ENCODE measurements at regions not wholly inside any gene's neighbourhood (a gene's known extent, or its start where the extent isn't known, plus 50 kb on each side); places are given as distances from the start of the nearest gene placed in this dataset.

DNA sequence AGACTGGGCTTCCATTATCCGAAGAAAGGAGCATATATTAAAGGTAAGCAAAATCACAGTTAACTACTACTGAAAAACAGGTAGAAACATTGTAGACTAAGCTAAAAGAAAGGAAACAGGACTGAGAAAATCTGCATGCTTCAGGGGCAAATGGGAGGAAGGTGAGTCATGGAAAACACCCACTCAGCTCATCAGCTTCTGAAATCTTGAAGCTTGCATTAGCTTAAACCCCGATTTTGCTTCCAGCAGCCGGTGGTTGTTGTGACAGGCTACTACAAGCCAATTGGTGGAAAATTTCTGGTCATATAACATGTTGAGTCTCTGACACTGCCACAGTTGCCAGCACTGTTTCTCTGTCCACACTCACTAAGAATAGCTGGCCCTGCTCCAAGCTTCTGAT lies 179.6 kb upstream of the PUM3 start:
- no CpG with 5 or more reads among the region's 3 CpGs for WGBS (ENCODE audit: insufficient coverage, insufficient read length)
- Histone ChIP-seq H3K27me3 (ENCODE audit: control insufficient read depth, insufficient read depth, low read length) (no peaks in the 10 kb centered on the region), H3K36me3 (ENCODE audit: control insufficient read depth, insufficient read depth, low read length) (no peaks in the 10 kb centered on the region), H3K27ac (ENCODE audit: low read length) (no peak overlapping the region), H3K4me1 (ENCODE audit: control insufficient read depth, insufficient read depth, low read length) (peaks cover 2% of the 10 kb centered on the region; the same call in 1 of the 2 replicates), H3K9me3 (ENCODE audit: control insufficient read depth, insufficient read depth, low read length) (no peaks in the 10 kb centered on the region), H3K4me3 (ENCODE audit: low read length) (no peak overlapping the region)
- no peak for DNase-seq (ENCODE audit: low read depth, low spot score)

GRCh38 chr9:3018691-3019230 lies 174.9 kb upstream of the PUM3 start:
- Histone ChIP-seq H3K27ac (ENCODE audit: low read length) (no peak overlapping the region), H3K4me3 (ENCODE audit: low read length) (no peak overlapping the region), H3K4me1 (ENCODE audit: control insufficient read depth, insufficient read depth, low read length) (no peaks in the 10 kb centered on the region), H3K36me3 (ENCODE audit: control insufficient read depth, insufficient read depth, low read length) (no peaks in the 10 kb centered on the region), H3K27me3 (ENCODE audit: control insufficient read depth, insufficient read depth, low read length) (no peaks in the 10 kb centered on the region), H3K9me3 (ENCODE audit: control insufficient read depth, insufficient read depth, low read length) (no peaks in the 10 kb centered on the region)
- no CpG with 5 or more reads among the region's 5 CpGs for WGBS (ENCODE audit: insufficient coverage, insufficient read length)
- no peak for DNase-seq (ENCODE audit: low read depth, low spot score)

DNA sequence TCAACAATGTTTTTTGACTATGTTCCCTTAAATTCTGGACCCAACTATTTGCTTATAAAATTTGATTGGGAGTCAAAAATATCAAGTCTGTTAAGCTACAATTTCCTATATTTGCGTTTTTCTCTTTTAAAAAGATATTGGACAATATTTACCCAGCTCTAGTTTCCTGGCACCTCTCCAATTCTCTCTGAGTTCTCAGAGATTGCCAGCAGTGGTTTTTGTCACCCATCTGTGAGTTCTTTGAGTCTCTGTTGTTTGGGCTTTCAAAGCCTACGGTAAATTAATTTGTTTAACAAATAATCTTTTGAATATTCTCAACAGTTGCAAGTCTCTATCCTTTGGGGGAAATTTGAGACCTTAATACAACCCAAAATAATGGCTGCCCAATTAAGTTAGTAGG lies 174.2 kb upstream of the PUM3 start:
- DNase-seq (ENCODE audit: low read depth, low spot score): no peak
- H3K4me1 ChIP-seq (ENCODE audit: control insufficient read depth, insufficient read depth, low read length): no peaks in the 10 kb centered on the region
- no peak overlapping the region for H3K4me3 ChIP-seq (ENCODE audit: low read length)
- H3K36me3 ChIP-seq (ENCODE audit: control insufficient read depth, insufficient read depth, low read length): no peaks in the 10 kb centered on the region
- no CpG with 5 or more reads among the region's 2 CpGs for WGBS (ENCODE audit: insufficient coverage, insufficient read length)
- no peak overlapping the region for H3K27ac ChIP-seq (ENCODE audit: low read length)
- H3K9me3 ChIP-seq (ENCODE audit: control insufficient read depth, insufficient read depth, low read length): no peaks in the 10 kb centered on the region
- H3K27me3 ChIP-seq (ENCODE audit: control insufficient read depth, insufficient read depth, low read length): no peaks in the 10 kb centered on the region

DNA sequence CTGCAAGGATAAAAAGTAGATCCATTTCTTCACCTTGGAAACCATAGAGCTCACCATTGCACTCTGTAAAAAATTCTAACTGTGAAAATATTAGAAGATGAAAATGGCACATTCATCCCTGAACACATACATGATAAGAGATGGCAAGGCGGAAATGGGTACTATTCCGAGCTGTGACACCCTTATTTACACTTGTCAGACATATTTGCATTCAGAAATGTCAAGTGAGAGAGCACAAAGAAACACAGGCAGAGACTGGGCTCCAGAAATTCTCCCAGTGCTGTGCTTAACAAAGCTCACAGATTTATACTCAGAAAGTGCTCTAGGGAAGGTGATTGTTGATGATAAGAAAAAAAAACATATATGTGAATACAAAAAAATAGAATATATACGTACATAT lies 170.3 kb upstream of the PUM3 start:
- no peak for DNase-seq (ENCODE audit: low read depth, low spot score)
- H3K9me3 ChIP-seq (ENCODE audit: control insufficient read depth, insufficient read depth, low read length): no peaks in the 10 kb centered on the region
- H3K27ac ChIP-seq (ENCODE audit: low read length): no peak overlapping the region
- H3K4me3 ChIP-seq (ENCODE audit: low read length): no peak overlapping the region
- no peaks in the 10 kb centered on the region for H3K36me3 ChIP-seq (ENCODE audit: control insufficient read depth, insufficient read depth, low read length)
- 100% methylated on average over 1 of the region's 3 CpGs for WGBS (ENCODE audit: insufficient coverage, insufficient read length)
- no peaks in the 10 kb centered on the region for H3K4me1 ChIP-seq (ENCODE audit: control insufficient read depth, insufficient read depth, low read length)
- no peaks in the 10 kb centered on the region for H3K27me3 ChIP-seq (ENCODE audit: control insufficient read depth, insufficient read depth, low read length)

DNA sequence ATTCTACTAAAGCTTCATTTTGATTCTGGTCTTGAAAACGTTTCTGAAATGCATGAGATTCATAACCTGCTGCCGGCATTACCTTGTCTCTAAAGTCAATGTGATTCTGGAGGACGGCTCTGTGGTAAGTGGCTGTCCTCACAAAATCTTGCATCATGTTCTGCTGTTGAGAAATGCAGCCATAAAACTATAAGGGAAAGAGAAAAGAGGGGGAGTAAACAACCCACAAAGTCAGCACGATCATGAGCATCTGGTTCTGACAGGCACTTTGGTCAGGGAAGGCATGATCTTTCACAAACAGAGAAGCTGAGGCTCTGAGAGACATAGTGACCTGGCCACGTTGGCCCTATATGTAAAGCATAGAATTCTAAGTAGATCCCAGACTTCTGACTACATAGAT lies 168.9 kb upstream of the PUM3 start:
- Histone ChIP-seq H3K9me3 (ENCODE audit: control insufficient read depth, insufficient read depth, low read length) (no peaks in the 10 kb centered on the region), H3K4me3 (ENCODE audit: low read length) (no peak overlapping the region), H3K4me1 (ENCODE audit: control insufficient read depth, insufficient read depth, low read length) (no peaks in the 10 kb centered on the region), H3K27ac (ENCODE audit: low read length) (no peak overlapping the region), H3K27me3 (ENCODE audit: control insufficient read depth, insufficient read depth, low read length) (no peaks in the 10 kb centered on the region), H3K36me3 (ENCODE audit: control insufficient read depth, insufficient read depth, low read length) (no peaks in the 10 kb centered on the region)
- no CpG with 5 or more reads among the region's 5 CpGs for WGBS (ENCODE audit: insufficient coverage, insufficient read length)
- no peak for DNase-seq (ENCODE audit: low read depth, low spot score)

GRCh38 chr9:3012245-3012644 lies 168.3 kb upstream of the PUM3 start:
- H3K4me3 ChIP-seq (ENCODE audit: low read length): no peak overlapping the region
- WGBS (ENCODE audit: insufficient coverage, insufficient read length): no CpG with 5 or more reads among the region's 6 CpGs
- H3K27me3 ChIP-seq (ENCODE audit: control insufficient read depth, insufficient read depth, low read length): no peaks in the 10 kb centered on the region
- H3K27ac ChIP-seq (ENCODE audit: low read length): no peak overlapping the region
- H3K9me3 ChIP-seq (ENCODE audit: control insufficient read depth, insufficient read depth, low read length): no peaks in the 10 kb centered on the region
- no peaks in the 10 kb centered on the region for H3K36me3 ChIP-seq (ENCODE audit: control insufficient read depth, insufficient read depth, low read length)
- no peak for DNase-seq (ENCODE audit: low read depth, low spot score)
- H3K4me1 ChIP-seq (ENCODE audit: control insufficient read depth, insufficient read depth, low read length): no peaks in the 10 kb centered on the region

DNA sequence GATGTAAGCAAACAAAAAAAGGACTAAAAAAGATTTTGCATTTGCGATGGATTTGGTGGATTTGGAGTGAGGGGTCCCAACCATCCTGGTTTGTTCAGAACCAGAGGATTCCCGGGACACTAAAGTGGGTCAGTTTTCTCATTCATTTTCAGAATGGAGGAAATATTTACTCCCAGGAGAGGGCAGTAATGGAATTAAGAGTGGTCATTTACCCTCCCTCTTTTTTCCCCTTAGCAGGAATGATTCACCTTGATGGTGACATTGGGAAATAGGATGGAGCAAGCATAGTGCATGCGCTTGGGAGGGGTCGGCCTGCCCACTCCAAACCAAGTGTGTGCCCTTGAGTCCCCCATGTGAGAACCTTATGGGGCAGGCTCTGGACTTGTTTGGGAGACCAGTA lies 164.2 kb upstream of the PUM3 start:
- H3K27ac ChIP-seq (ENCODE audit: low read length): no peak overlapping the region
- no peaks in the 10 kb centered on the region for H3K36me3 ChIP-seq (ENCODE audit: control insufficient read depth, insufficient read depth, low read length)
- no peaks in the 10 kb centered on the region for H3K9me3 ChIP-seq (ENCODE audit: control insufficient read depth, insufficient read depth, low read length)
- no peaks in the 10 kb centered on the region for H3K27me3 ChIP-seq (ENCODE audit: control insufficient read depth, insufficient read depth, low read length)
- no peak overlapping the region for H3K4me3 ChIP-seq (ENCODE audit: low read length)
- no peak for DNase-seq (ENCODE audit: low read depth, low spot score)
- no CpG with 5 or more reads among the region's 4 CpGs for WGBS (ENCODE audit: insufficient coverage, insufficient read length)
- H3K4me1 ChIP-seq (ENCODE audit: control insufficient read depth, insufficient read depth, low read length): no peaks in the 10 kb centered on the region

DNA sequence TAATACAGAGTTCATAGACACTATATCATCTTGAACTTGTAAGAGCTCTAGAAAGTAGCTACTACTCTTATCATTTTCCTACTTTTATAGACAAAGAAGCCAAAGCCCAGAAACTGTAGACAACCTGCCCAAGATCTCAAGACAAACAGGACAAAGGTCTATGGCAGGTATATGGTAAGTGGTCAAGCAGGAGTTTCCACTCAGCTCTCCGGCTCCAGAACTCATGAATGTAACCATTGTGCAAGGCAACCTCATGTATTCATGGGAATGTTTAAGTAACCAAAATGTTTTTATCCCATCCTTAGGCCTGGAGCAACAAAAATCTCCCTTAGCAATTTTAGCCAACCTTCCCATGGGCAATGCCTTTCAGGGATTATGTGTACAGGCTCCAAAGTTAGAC lies 163.4 kb upstream of the PUM3 start:
- Histone ChIP-seq H3K4me3 (ENCODE audit: low read length) (no peak overlapping the region), H3K27me3 (ENCODE audit: control insufficient read depth, insufficient read depth, low read length) (no peaks in the 10 kb centered on the region), H3K27ac (ENCODE audit: low read length) (no peak overlapping the region), H3K4me1 (ENCODE audit: control insufficient read depth, insufficient read depth, low read length) (no peaks in the 10 kb centered on the region), H3K9me3 (ENCODE audit: control insufficient read depth, insufficient read depth, low read length) (no peaks in the 10 kb centered on the region), H3K36me3 (ENCODE audit: control insufficient read depth, insufficient read depth, low read length) (no peaks in the 10 kb centered on the region)
- WGBS (ENCODE audit: insufficient coverage, insufficient read length): no CpG with 5 or more reads among the region's 1 CpG
- DNase-seq (ENCODE audit: low read depth, low spot score): no peak

DNA sequence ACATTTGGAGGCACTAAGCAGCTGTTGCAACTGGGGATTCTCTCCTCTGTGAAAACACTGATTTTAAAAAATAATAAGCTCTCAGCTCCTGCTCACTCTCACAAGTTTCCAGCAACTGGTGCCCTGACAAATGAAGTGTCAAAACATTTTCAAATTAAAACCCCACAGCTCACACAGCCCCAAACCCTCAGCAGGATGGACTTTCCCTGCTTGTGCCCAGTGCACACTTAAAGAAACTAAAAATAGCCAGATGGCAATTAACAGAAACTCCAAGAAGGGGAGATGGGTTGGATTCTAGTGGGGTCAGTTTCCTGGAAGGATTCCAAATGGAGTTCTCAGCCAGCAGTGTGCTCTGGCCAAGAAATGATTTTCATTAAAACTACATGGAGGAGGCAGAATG lies 163.0 kb upstream of the PUM3 start:
- H3K4me3 ChIP-seq (ENCODE audit: low read length): no peak overlapping the region
- H3K4me1 ChIP-seq (ENCODE audit: control insufficient read depth, insufficient read depth, low read length): no peaks in the 10 kb centered on the region
- no peaks in the 10 kb centered on the region for H3K36me3 ChIP-seq (ENCODE audit: control insufficient read depth, insufficient read depth, low read length)
- DNase-seq (ENCODE audit: low read depth, low spot score): no peak
- no peaks in the 10 kb centered on the region for H3K9me3 ChIP-seq (ENCODE audit: control insufficient read depth, insufficient read depth, low read length)
- no peaks in the 10 kb centered on the region for H3K27me3 ChIP-seq (ENCODE audit: control insufficient read depth, insufficient read depth, low read length)
- no peak overlapping the region for H3K27ac ChIP-seq (ENCODE audit: low read length)

DNA sequence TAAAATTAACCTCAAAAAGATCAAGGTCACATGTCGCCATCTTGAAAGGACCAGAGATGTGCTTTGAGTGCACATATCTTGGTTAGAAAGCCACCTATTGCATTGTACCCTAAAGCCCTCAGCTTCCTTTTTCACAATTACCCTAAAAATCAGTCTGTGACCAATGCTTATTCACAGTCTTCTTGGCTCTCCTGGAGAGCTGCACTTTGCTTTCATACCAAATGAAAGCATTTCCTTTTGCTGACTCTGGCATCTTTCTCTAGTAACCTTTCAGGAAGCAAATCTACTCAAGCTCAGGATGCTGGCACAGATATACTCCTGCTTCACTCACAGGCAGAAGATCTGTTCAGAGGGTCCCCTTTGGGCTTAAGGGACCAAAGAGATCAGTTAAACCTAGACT lies 160.7 kb upstream of the PUM3 start:
- Histone ChIP-seq H3K9me3 (ENCODE audit: control insufficient read depth, insufficient read depth, low read length) (no peaks in the 10 kb centered on the region), H3K36me3 (ENCODE audit: control insufficient read depth, insufficient read depth, low read length) (no peaks in the 10 kb centered on the region), H3K27ac (ENCODE audit: low read length) (no peak overlapping the region), H3K27me3 (ENCODE audit: control insufficient read depth, insufficient read depth, low read length) (no peaks in the 10 kb centered on the region), H3K4me1 (ENCODE audit: control insufficient read depth, insufficient read depth, low read length) (no peaks in the 10 kb centered on the region), H3K4me3 (ENCODE audit: low read length) (no peak overlapping the region)
- DNase-seq (ENCODE audit: low read depth, low spot score): no peak
- no CpG with 5 or more reads among the region's 1 CpG for WGBS (ENCODE audit: insufficient coverage, insufficient read length)

DNA sequence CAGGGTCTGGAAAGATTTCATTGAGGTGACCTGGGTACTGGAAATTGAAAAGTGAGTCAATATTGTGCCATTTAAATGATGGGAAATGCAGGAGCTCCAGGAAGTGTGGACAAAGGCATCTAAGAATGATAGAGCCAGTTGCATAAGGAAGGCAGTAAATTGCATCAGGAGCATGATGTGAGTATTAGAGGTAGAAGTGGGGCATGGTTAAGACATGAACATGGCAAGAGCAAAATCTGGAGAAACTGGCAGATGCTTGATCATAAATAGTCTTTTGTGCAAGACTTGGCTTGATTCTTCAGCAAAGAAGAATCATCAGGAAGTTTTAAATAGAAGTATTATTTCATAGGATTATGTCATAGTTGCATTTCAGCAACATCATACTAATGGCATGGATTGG lies 157.4 kb upstream of the PUM3 start:
- H3K4me3 ChIP-seq (ENCODE audit: low read length): no peak overlapping the region
- DNase-seq (ENCODE audit: low read depth, low spot score): no peak
- no peaks in the 10 kb centered on the region for H3K36me3 ChIP-seq (ENCODE audit: control insufficient read depth, insufficient read depth, low read length)
- H3K27me3 ChIP-seq (ENCODE audit: control insufficient read depth, insufficient read depth, low read length): no peaks in the 10 kb centered on the region
- H3K4me1 ChIP-seq (ENCODE audit: control insufficient read depth, insufficient read depth, low read length): no peaks in the 10 kb centered on the region
- no peak overlapping the region for H3K27ac ChIP-seq (ENCODE audit: low read length)
- H3K9me3 ChIP-seq (ENCODE audit: control insufficient read depth, insufficient read depth, low read length): no peaks in the 10 kb centered on the region
